ENCODE measurements at regions not wholly inside any gene's neighbourhood (a gene's known extent, or its start where the extent isn't known, plus 50 kb on each side); places are given as distances from the start of the nearest gene placed in this dataset.
"Not testable (repeated sequence)": the region's sequence is repeated elsewhere in the genome, so short reads cannot be mapped to it uniquely, and the experiment has no call there.

- TF ChIP-seq CTCF, POLR2A (IDR thresholded peaks at IDR 0.05): not testable (repeated sequence)
These were observed 181.9 kb upstream of the NBPF9 start for GRCh38 chr1:149285205-149285604.

Measured in uterus (tissue), 2 donors.